Peyer's patch (tissue), 4 donors: ENCODE measurements at regions not wholly inside any gene's neighbourhood (a gene's known extent, or its start where the extent isn't known, plus 50 kb on each side); places are given as distances from the start of the nearest gene placed in this dataset.

Source experiments
- DNase-seq, 3 donors: peaks; one replicate each; pipeline ENCODE4 v3.0.0-alpha.2; 2017 to 2019
- H3K27ac ChIP-seq, 4 donors: fragments of 200-600 bp; sonication (generic); one replicate each; pipeline ENCODE4 v1.5.1; 2016 to 2019
- H3K27me3 ChIP-seq, 2 donors: fragments of 200-600 bp; sonication (generic); one replicate each; pipeline ENCODE4 v1.5.1; 2019
- H3K36me3 ChIP-seq, 3 donors: fragments of 200-600 bp; sonication (generic); one replicate each; pipeline ENCODE4 v1.5.1; 2016 to 2019
- H3K4me1 ChIP-seq, 4 donors: fragments of 200-600 bp; sonication (generic); one replicate each; pipeline ENCODE4 v1.5.1; 2016 to 2019
- H3K4me3 ChIP-seq, 4 donors: fragments of 200-600 bp; sonication (generic); 1 replicate in 3 of 4; 2 replicates in 1 of 4; pipeline ENCODE4 v1.5.1; 2016 to 2019; ENCODE audit warnings: mild to moderate bottlenecking in 1 of 4
- H3K9me3 ChIP-seq, 4 donors: fragments of 200-600 bp; sonication (generic); one replicate each; pipeline ENCODE4 v1.5.1; 2016 to 2019; ENCODE audit warnings: mild to moderate bottlenecking in 1 of 4
- POLR2A ChIP-seq, 2 donors: fragments of 450-650 bp; IDR thresholded peaks; one replicate each; pipeline ENCODE4 v1.5.1; 2017; ENCODE audit warnings: antibody characterized with exemption in 2 of 2, mild to moderate bottlenecking in 2 of 2, moderate library complexity in 2 of 2
- TF ChIP-seq, protein P1 (sequence below), 6 experiments: fragments of 450-650 bp in 4 of 6; fragments of 200-600 bp in 2 of 6; sonication (generic) in 1 of 6; IDR thresholded peaks; one replicate each; pipeline ENCODE4 v1.5.1; 2017 to 2019; ENCODE audit warnings: antibody characterized with exemption in 6 of 6, mild to moderate bottlenecking in 3 of 6, moderate library complexity in 1 of 6

GRCh38 chr14:86946446-86946845 is 1046.5 kb downstream of the GALC start:
- no peaks in the 10 kb centered on the region for H3K9me3 ChIP-seq
- H3K4me1 ChIP-seq, result no peaks in the 10 kb centered on the region

DNA sequence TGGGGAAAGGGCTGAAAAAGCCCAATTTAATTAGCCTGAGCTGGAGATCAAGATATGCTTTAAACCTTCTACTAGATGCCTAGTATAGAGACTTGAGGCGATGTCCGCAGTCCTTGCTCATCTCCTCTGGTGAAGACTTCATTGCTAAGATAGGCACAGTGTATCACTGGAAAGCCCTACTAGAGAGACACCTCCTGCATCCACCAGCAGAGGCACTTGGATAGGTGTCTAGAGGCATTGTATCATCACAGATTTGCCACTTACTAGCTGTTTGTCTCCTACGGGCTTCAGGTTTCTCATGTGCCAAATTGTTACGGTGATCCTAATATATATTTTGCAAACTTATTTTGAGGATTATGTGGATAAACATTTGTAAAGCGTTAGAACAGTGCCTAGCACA is 1048.5 kb downstream of the GALC start:
- Histone ChIP-seq H3K36me3 (no peaks in the 10 kb centered on the region), H3K4me3 (no peak overlapping the region), H3K9me3 (no peaks in the 10 kb centered on the region), H3K4me1 (no peaks in the 10 kb centered on the region), H3K27me3 (no peaks in the 10 kb centered on the region), H3K27ac (no peak overlapping the region)
- TF ChIP-seq, protein P1, sequence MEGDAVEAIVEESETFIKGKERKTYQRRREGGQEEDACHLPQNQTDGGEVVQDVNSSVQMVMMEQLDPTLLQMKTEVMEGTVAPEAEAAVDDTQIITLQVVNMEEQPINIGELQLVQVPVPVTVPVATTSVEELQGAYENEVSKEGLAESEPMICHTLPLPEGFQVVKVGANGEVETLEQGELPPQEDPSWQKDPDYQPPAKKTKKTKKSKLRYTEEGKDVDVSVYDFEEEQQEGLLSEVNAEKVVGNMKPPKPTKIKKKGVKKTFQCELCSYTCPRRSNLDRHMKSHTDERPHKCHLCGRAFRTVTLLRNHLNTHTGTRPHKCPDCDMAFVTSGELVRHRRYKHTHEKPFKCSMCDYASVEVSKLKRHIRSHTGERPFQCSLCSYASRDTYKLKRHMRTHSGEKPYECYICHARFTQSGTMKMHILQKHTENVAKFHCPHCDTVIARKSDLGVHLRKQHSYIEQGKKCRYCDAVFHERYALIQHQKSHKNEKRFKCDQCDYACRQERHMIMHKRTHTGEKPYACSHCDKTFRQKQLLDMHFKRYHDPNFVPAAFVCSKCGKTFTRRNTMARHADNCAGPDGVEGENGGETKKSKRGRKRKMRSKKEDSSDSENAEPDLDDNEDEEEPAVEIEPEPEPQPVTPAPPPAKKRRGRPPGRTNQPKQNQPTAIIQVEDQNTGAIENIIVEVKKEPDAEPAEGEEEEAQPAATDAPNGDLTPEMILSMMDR (IDR thresholded peaks at IDR 0.05), result no peak
- no peak for TF ChIP-seq POLR2A (IDR thresholded peaks at IDR 0.05)
- DNase-seq, result no peak

More at GRCh38 chr14:86946446-86946845, 1046.5 kb downstream of the GALC start:
- no peak overlapping the region for H3K27ac ChIP-seq
- H3K36me3 ChIP-seq, result no peaks in the 10 kb centered on the region
- no peak for DNase-seq
- H3K27me3 ChIP-seq, result no peaks in the 10 kb centered on the region
- H3K4me3 ChIP-seq, result no peak overlapping the region
- TF ChIP-seq, protein P1 (IDR thresholded peaks at IDR 0.05), result no peak
- TF ChIP-seq POLR2A (IDR thresholded peaks at IDR 0.05), result no peak

DNA sequence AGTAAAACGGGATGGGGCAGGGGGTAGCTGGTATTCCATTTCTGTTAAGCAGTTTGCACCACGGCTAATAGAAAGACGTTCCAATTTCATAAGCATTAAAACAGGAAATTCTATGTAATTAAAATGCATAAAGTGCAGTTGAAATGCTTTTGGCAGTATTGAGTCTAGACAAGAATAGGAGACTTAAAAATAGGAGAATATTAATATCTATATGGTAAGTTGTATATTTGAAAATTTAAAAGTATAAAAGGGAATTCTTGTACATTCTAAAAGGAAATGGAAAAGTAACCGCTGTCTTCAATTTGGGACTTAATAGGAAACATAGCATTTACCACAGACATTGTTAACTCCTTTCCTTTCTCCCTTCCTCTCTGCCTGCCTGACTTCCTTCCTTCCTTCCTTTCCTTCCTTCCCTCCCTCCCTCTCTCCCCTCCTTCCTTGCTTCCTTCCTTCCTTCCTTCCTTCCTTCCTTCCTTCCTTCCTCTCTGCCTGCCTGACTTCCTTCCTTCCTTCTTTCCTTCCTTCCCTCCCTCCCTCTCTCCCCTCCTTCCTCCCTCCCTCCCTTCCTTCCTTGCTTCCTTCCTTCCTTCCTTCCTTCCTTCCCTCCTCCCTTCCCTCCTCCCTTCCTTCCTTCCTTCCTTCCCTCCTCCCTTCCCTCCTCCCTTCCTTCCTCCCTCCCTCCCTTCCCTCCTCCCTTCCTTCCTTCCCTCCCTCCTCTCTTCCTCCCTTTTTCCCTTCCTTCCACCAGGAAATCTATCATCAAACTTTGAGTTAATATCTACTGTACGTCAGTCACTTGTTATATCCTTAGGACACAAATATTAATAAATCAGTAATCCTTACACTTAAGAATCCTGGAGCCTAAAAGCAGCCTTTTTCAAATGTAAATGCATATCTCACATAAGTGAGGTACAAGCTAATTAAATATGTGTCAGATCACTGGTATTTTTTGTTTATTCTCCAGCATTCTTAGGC is 1049.3 kb downstream of the GALC start:
- Histone ChIP-seq H3K27ac (no peak overlapping the region), H3K4me3 (no peak overlapping the region), H3K36me3 (no peaks in the 10 kb centered on the region), H3K9me3 (no peaks in the 10 kb centered on the region), H3K4me1 (no peaks in the 10 kb centered on the region), H3K27me3 (no peaks in the 10 kb centered on the region)
- TF ChIP-seq, protein P1 (IDR thresholded peaks at IDR 0.05), result no peak
- TF ChIP-seq POLR2A (IDR thresholded peaks at IDR 0.05), result no peak
- no peak for DNase-seq

DNA sequence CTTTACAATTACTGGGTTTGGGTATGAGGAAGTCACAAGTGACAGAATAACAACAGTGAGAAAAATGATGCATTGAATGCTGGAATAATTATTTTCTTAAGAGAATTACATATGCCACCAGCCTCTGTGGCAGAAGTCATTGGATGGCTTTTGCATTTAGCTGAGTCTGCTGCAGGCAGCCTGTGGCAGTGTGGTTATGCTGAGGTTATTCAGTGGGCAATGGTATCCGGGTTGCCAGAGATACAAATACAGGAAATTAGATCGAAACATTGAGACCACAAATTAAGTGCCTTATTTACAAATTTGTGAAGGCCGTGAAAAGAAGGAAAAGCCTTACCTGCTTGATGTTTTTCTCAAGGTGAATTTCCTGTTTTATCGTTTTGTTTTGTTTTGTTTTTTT is 1050.0 kb downstream of the GALC start:
- DNase-seq, result no peak
- no peaks in the 10 kb centered on the region for H3K36me3 ChIP-seq
- no peak overlapping the region for H3K4me3 ChIP-seq
- H3K27ac ChIP-seq, result no peak overlapping the region
- H3K27me3 ChIP-seq, result no peaks in the 10 kb centered on the region
- H3K9me3 ChIP-seq, result no peaks in the 10 kb centered on the region
- TF ChIP-seq, protein P1 (IDR thresholded peaks at IDR 0.05), result no peak
- no peak for TF ChIP-seq POLR2A (IDR thresholded peaks at IDR 0.05)
- H3K4me1 ChIP-seq, result no peaks in the 10 kb centered on the region

DNA sequence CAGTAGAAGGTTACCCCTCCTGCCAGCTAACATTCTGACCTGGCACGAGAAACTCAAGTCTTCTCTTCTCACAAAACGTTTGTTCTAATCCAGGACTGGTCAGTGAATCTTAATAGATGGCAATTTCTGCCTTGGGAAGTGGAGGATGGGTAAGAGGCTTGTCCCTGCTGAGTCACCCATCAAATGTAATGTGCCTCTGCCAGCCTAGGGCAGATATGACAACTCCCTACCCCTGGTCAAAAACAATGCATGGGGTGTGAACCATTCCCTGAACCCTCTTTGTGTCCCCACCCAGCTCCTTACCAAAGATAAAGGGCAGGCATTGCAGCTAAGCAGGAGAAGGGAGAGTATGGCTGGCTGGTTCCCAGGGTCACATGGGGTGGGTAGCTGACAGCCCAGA is 1052.9 kb downstream of the GALC start:
- TF ChIP-seq, protein P1 (IDR thresholded peaks at IDR 0.05), result no peak
- no peak overlapping the region for H3K4me3 ChIP-seq
- no peak overlapping the region for H3K27ac ChIP-seq
- H3K27me3 ChIP-seq, result no peaks in the 10 kb centered on the region
- DNase-seq, result no peak
- no peaks in the 10 kb centered on the region for H3K9me3 ChIP-seq
- H3K4me1 ChIP-seq, result no peaks in the 10 kb centered on the region
- no peaks in the 10 kb centered on the region for H3K36me3 ChIP-seq
